Activated CD4-positive, alpha-beta T cell treated with anti-CD3 and anti-CD28 coated beads, Interleukin-10, Interleukin-2, amounts not matched to agents 100 ng/mL and 50 ng/mL, durations not matched to agents 16 hours and 8 hours (primary cell): ENCODE measurements at regions not wholly inside any gene's neighbourhood (a gene's known extent, or its start where the extent isn't known, plus 50 kb on each side); places are given as distances from the start of the nearest gene placed in this dataset.

Experiments
- DNase-seq: peaks from one replicate; pipeline ENCODE4 v3.0.0-alpha.2; 2020

DNA sequence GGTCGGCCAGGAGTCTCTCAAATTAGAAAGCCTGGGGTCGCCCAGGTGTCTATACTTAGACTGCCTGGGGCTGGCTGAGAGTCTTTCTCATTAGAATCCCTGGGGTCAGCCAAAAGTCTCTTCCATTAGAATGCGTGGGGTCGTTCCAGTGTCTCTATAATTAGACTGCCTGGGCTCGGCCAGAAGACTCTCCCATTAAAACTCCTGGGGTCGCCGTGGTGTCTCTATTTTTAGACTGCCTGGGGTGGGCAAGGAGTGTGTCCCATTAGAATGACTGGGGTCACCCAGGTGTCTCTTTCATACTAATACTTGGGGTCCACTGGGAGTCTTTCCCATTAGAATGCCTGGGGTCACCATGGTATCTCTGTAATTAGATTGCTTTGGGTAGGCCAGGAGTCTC is 2227.7 kb downstream of the TP53TG3F start:
- DNase-seq = no peak

DNA sequence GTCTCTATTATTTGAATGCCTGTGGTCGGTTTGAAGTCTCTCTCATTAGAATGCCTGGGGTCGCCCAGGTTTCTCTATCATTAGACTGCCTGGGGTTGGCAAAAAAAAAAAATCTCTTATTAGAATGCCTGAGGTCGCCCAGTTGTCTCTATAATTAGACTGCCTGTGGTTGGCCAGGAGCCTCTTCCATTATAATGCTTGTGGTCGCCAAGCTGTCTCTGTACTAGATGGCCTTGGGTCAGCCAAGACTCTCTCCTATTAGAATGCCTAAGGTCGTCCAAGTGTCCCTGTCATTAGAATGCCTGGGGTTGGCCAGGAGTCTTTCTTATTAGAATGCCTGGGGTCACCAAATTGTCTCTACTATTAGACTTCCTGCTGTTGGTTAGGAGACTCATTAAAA is 2228.4 kb downstream of the TP53TG3F start:
- DNase-seq = no peak

DNA sequence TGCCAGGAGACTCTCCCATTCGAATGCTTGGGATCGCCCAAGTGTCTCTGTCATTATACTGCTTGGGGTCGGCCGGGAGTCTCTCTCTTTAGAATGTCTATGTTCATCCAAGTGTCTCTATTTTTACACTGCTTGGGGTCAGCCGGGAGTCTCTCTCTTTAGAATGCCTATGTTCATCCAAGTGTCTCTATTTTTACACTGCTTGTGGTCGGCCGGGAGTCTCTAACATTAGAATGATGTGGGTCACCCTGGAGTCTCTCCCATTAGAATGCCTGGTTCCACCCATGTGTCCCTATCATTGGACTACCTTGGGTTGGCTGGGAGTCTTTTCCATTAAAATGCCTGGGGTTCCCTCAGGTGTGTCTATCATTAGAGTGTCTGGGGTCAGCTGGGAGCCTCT is 2230.4 kb downstream of the TP53TG3F start:
- no peak for DNase-seq

DNA sequence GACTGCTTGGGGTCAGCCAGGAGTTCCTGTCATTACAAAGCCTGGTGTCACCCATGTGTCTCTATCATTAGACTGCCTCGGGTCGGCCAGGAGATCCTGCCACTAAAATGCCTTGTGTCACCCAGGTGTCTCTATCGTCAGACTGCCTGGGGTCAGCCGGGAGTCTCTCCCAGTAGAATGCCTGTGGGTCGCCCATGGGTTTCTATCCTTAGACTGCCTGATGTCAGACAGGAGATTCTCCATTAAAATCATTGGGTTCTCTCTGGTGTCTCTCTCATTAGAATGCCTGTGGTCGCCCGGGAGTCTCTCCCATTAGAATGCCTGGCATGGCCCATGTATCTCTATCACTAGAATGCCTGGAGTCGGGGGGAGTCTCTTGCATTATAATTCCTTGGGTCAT is 2231.0 kb downstream of the TP53TG3F start:
- DNase-seq = no peak

DNA sequence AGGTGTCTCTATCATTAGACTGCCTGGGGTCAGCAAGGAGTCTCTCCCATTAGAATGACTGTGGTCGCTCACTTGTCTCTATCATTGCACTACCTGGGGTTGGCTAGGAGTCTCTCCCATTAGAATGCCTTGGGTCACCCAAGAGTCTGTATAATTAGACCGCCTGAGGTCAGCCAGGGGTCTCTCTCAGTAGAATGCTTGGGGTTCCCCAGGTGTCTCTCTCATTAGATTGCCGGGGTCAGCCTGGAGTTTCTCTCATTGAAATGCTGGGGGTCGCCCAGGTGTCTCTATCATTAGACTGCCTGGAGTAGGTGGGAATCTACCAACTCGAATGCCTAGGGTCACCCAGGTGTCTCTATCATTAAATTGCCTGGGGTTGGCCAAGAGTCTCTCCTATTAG is 2231.6 kb downstream of the TP53TG3F start:
- DNase-seq = no peak

DNA sequence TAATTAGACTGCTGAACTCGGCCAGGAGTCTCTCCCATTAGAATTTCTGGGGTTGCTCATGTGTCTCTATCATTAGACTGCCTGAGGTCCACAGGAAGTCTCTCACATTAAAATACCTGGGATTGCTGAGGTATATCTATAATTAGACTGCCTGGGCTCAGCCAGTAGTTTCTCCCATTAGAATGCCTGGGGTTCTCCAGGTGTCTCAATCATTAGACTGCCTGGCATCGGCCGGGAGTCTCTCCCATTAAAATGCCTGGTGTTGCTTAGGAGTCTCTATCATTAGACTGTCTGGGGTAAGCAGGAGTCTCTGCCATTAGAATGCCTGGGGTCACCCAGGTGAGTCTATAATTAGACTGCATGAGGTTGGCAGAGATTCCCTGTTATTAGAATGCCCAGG is 2233.4 kb downstream of the TP53TG3F start:
- no peak for DNase-seq

DNA sequence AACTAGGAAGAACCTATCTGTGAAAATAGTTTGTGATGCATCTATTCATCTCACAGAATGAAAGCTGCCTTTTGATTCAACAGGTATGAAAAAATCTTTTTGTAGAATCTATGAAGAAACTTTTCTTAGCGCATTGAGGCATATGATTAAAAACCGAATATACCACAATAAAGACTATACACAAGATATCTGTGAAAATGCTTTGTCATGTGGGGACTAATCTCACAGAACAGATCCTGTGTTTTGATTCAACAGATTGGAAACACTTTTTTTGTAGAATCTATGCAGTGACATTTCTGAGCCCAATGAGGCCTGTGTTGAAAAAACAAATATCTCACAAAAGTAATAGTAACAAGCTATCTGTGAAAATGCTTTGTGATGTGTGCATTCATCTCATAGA is 2247.5 kb downstream of the TP53TG3F start:
- no peak for DNase-seq

DNA sequence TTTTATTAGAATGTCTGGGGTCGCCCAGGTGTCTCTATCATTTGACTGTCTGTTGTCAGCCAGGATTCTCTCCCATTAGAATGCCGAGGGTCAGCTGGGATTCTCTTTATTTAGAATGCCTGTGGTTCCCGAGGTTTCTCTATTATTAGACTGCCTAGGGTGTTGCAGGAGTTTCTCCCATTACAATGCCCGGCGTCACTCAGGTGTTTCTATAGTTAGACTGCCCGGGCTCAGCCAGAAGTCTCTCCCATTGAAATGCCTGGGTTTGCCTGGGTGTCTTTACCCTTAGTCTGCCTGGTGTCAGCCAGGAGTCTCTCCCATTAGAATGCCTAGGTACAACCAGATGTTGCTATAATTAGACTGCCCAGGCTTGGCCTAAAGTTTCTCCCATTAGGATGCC is 2252.0 kb downstream of the TP53TG3F start:
- no peak for DNase-seq

DNA sequence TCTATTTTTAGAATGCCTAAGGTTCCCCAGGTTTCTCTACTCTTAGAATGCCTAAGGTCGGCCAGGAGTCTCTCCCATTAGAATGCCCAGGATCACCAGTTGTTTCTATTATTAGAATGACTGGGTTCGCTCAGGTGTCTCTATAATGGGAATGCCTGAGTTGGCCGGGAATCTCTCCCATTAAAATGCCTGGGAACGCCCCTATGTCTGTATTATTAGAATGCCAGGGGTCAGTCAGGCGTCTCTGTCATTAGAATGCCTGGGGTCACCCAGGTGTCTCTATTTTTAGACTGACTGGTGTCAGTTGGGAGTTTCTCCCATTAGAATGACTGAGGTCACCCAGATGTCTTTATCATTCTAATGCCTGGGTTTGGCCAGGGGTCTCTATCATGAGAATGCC is 2252.5 kb downstream of the TP53TG3F start:
- DNase-seq = no peak

DNA sequence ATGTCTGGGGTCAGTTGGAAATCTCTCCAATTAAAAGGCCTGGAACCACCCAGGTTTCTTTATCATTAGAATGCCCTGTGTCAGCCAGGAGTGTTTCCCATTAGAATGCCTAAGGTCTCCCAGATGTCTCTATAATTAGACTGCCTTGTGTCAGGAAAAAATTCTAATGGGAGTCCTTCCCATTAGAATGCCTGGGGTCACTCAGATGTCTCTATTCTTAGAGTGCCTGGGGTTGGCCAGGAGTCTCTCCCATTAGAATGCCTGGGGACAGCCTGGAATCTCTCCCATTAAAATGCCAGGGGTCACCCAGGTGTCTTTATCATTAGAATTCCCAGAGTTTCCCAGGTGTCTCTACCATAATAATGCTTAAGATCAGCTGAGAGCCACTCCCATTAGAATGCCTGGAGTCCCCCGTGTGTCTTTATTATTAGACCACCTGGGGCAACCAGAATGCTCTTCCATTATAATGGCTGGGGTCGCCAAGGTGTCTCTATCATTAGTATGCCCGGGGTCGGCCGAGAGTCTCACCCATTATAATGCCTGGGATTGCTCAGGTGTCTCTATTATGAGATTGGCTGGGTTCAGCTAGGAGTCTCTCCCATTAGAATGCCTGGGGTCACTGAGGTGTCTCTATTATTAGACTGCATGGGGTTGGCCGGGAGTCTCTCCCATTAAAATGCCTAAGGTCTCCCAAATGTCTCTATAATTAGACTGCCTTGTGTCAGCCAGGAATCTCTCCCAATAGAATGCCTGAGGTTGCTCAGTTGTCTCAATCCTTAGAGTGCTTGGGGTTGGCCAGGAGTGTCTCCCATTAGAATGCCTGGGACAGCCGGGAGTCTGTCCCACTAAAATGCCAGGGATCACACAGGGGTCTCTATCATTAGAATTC is 2254.6 kb downstream of the TP53TG3F start:
- DNase-seq = no peak

DNA sequence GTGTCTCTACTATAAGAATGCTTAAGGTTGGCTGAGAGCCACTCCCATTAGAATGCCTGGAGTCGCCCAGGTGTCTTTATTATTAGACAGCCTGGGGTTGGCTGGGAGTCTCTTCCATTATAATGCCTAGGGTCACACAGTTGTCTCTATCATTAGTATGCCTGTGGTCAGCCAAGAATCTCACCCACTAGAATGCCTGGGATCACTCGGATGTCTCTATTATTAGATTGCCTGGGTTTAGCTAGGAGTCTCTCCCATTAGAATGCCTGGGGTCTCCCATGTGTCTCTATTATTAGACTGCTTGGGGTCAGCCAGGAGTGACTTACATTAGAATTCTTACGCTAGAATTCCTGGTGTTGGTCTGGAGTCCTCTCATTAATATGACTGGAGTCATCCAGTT is 2255.3 kb downstream of the TP53TG3F start:
- no peak for DNase-seq

DNA sequence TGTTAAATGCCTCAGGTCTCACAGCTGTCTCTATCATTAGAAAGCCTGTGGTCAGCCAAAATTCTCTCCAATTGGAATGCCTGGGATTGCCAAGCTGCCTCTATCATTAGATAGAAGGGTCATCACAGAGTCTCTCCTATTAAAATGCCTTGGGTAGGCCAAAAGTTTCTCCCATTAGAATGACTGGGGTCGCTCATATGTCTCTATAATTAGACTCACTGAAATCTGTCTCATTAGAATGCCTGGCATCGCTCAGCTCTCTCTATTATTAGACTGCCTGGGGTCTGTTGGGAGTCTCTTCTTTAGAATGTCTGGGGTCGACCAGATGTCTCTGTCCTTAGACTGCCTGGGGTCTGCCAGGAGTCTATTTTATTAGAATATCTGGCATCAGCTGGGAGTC is 2265.1 kb downstream of the TP53TG3F start:
- DNase-seq = no peak

DNA sequence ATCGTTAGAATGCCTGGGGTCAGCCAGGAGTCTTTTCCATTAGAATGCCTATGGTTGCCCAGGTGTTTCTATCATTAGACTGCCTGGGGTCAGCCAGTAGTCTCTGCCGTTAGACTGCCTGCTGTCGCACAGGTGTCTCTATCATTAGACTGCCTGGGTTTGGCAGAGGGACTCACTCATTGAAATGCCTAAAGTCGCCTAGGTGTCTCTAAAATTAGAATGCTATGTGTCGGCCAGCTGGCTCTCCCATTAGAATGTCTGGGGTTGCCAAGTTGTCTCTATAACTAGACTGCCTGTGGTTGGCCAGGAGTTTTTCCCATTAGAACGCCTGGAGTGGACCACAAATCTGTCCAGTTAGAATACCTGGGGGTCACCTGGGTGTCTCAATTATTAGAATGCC is 2266.5 kb downstream of the TP53TG3F start:
- no peak for DNase-seq

DNA sequence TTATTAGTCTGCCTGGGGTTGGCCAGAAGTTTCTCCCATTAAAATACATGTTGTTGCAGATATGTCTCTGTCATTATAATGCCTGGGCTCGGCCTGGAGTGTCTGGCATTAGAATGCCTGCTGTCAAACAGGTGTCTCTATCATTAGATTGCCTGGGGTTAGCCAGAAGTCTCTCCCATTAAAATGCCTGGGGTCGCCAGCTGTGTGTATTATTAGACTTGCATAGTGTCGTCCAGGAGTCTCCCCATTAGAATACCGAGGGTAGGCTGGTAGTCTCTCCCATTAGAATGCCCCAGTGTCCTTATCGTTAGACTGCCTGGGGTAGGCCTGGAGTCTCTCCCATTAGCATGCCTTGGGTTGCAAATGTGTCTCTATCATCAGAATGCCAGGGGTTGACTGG is 2270.8 kb downstream of the TP53TG3F start:
- no peak for DNase-seq

DNA sequence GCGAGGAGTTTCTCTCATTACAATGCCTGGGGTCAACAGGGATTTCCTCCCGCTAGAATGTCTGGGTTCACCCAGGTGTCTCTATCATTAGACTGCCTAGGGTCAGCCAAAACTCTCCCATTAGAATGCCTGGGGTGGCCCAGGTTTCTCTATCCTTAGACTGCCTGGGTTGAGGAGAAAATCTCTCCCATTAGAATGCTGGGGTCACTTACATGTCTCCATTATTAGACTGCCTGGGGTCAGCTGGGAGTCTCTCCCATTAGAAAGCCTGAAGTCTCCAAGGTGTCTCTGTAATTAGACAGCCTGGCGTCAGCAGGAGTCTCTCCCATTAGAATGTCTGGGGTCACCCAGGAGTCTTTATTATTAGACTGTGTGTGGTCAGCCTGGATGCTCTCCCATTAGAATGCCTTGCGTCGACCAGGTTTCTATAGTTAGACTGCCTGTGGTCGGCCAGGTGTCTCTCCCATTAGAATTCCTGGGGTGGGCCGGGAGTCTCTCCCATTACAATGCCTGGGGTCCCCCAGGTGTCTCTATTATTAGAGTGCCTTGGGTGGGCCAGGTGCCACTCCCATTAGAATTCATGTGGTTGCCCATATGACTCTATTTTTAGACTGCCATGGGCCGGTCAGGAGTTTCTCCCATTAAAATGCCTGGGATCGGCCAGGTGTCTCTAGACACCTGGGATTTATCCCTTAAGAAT is 2272.1 kb downstream of the TP53TG3F start:
- no peak for DNase-seq

DNA sequence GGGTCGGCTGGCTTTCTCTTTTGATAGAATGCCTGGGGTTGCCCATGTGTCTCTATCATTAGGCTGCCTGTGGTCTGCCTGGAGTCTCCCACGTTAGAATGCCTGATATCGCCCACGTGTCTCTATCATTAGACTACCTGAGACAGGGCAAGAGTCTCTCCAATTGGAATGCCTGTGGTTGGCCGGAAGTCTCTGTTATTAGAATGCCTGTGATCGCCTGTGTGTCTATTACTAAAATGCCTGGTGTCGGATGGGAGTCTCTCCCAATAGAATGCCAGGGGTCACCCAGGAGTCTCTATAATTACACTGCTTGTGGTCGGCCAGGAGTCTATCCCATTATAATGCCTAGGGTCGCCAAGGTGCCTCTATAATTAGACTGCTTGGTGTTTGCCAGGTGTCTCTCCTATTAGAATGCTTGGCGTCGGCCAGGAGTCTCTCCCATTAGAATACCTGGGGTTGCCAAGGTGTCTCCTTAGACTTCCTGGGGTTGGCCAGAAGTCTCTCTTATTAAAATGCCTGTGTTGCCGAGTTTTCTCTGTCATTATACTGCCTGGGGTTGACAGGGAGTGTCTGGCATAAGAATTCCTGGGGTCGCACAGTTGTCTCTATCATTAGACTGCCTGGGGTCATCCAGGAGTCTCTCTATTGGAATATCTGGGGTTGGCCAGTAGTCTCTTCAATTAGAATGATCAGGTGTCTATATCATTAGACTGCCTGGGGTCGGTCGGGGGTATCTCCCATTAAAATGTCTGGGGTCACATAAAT is 2272.8 kb downstream of the TP53TG3F start:
- no peak for DNase-seq

DNA sequence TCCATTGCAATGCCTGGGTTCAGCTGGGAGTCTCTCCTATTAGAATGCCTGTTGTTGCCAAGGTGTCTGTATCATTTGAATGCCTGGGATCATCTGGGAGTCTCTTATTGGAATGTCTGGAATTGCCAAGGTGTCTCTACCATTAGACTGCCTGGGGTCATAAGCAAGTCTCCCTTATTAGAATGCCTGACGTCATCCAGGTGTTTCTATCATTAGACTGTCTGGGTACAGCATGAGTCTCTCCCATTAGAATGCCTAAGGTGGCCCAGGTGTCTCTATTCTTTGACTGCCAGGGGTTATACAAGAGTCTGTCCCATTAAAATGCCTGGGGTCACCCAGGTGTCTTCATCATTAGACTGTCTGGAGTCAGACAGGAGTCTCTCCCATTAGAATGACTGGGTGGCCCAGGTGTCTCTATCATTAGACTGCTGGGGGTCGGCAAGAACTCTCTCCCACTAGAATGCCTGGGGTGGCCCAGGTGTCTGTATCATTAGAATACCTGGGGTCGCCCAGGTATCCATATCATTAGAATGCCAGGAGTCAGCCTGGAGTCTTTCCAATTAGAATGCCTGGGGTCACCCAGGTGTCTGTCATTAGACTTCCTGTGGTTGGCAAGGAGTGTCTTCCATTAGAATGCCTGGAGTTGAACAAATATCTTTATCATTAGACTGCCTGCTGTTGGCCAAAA is 2274.0 kb downstream of the TP53TG3F start:
- no peak for DNase-seq

DNA sequence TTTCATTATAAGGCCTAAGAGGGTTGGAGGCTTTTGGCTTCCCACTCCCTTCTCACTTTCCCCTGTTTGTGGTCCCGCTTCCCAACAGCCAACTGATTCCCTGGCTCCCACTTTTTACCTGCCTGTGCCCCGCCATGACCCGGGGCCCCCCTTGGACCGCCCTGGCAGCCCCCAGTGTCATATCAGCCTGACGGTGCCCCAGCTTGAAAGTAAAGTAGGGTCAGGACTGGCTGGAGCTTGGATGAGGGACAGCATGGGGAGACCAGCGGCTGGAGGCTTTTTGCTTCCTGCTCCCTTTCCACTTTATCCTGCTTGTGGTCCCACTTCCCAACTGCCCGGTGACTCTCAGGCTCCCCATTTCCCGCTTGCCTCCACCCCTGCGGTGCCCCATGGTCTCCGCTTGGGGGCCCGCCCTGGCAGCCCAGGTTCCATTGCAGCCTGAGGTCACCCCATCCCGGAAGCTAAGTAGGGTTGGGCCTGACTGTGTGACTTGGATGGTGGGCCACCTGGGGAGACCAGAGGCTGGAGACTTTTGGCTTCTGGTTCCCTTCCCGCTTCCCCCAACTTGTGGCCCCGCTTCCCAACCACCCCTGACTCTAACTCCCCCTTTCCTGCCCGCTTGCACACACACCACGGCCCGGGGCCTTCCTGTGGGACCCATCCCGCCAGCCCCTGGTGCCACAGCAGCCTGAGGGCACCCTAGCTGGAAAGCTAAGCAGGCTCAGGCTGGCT is 2274.7 kb downstream of the TP53TG3F start:
- DNase-seq = no peak

DNA sequence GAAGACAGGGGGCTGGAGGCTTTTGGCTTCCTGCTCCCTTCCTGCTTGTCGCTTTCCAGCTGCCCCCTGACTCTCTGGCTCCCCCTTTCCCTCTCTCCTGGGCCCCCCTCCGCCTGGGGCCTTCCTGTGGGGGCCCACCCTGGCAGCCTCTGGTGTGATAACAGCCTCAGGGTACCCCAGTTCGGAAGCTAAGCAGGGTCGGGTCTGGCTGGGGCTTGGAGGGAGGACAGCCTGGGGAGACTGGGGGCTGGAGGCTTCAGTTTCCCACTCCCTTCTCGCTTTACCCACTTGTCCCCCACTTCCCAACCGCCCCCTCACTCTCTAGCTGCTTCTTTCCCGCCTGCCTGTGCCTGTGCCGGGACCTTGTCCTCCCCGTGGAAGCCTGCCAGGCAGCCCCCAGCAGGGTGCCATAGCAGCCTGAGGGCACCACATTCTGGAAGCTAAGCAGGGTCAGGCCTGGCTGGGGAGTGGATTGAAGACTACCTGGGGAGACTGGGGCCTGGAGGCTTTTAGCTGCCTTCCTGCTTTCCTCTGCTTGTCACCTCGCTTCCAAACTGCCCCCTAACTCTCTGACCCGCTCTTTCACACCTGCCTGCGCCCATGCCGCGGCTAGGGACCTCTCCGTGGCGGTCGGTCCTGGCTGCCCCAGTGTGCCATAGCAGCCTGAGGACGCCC is 2275.5 kb downstream of the TP53TG3F start:
- no peak for DNase-seq

DNA sequence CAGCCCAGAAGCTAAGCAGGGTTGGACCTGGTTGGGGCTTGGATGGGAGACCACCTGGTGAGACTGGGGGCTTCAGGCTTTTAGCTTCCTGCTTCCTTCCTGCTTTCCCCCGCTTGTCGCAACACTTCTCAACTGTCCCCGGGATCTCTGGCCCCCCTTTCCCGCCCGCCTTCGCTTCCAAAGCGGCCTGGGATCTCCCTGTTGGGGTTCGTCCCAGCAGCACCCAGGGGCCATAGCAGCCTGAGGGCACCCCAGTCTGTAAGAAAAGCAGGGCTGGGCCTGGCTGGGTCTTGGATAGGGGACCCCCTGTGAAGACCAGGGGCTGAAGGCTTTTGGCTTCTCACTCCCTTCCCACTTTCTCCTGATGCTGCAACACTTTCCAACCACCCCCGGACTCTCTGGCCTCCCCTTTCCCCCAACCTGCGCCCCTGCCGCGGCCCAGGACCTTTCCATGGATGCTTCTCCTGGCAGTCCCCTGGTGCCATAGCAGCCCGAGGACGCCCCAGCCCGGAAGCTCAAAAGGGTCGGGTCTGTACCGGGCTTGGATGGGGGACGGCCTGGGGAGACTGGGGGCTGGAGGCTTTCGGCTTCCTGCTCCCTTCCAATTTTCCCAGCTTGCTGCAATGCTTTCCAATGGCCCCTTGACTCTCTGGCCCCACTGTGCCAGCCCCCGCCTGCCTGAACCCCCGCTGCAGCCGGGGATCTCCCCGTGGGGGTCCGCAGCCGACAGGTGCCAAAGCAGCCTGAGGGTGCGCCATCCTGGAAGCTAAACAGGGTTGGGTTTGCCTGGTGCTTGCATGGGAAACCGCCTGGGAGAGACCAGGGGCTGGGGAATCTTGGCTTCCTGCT is 2276.2 kb downstream of the TP53TG3F start:
- no peak for DNase-seq

DNA sequence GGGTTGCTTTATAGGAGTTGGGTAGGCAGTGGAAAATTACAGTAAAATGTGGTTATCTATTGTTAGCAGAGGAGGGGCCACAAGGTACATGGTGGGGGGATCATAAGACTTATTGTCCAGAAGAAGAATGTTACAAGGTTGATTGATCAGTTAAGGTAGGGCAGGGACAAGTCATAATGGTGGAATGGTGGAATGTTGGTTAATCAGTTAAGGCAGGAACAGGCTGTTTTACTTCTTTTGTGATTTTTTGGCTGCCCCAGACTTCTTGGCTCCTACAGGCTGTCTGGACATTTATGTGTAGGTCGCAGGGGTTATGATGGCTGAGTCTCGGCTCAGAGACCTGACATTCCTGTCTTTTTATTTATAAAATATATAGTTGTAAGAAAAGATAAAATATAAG is 2277.1 kb downstream of the TP53TG3F start:
- no peak for DNase-seq
